H1 (cell line): ENCODE measurements at regions not wholly inside any gene's neighbourhood (a gene's known extent, or its start where the extent isn't known, plus 50 kb on each side); places are given as distances from the start of the nearest gene placed in this dataset.

ENCODE experiments used
- CHD7 ChIP-seq: fragments of 300-600 bp; sonication (generic); IDR thresholded peaks from 2 replicates; pipeline ENCODE4 v1.7.1; 2012; ENCODE audit warnings: low read length, moderate library complexity, mild to moderate bottlenecking, inconsistent platforms; ENCODE audit not compliant: insufficient replicate concordance
- EGR1 ChIP-seq: IDR thresholded peaks from 2 replicates; pipeline ENCODE4 v1.6.1; 2011; ENCODE audit warnings: low read depth, low read length, borderline replicate concordance
- HDAC6 ChIP-seq: IDR thresholded peaks from one replicate; pipeline ENCODE4 v1.7.1; 2012; ENCODE audit warnings: low read depth, mild to moderate bottlenecking, inconsistent platforms, low read length, moderate library complexity
- MAFK ChIP-seq: IDR thresholded peaks from 2 replicates; pipeline ENCODE4 v1.6.1; 2012; ENCODE audit warnings: low read depth, mild to moderate bottlenecking, improper control_type of control experiment, low read length
- RFX5 ChIP-seq: IDR thresholded peaks from 2 replicates; pipeline ENCODE4 v1.6.1; 2011; ENCODE audit warnings: low read depth, low read length, improper control_type of control experiment, borderline replicate concordance

GRCh38 chr14:98960617-98961013, 311.4 kb downstream of the BCL11B start (continued):
- no peak for TF ChIP-seq CHD7
- TF ChIP-seq EGR1: no peak
- TF ChIP-seq RFX5: no peak
- TF ChIP-seq MAFK: no peak
- no peak for TF ChIP-seq HDAC6
- TF ChIP-seq, all 59 proteins: peak for 0
